Duodenal mucosa (tissue), 2 donors: ENCODE measurements at regions not wholly inside any gene's neighbourhood (a gene's known extent, or its start where the extent isn't known, plus 50 kb on each side); places are given as distances from the start of the nearest gene placed in this dataset.

Experiments
- H3K27ac ChIP-seq: one replicate; pipeline ENCODE4 v1.7.0; 2013; ENCODE audit warnings: low read depth, low read length
- H3K27me3 ChIP-seq, 2 donors: one replicate each; pipeline ENCODE4 v1.7.0; 2013; ENCODE audit warnings: low read length in 2 of 2, control low read depth in 1 of 2; ENCODE audit not compliant: insufficient read depth in 2 of 2, control insufficient read depth in 1 of 2
- H3K36me3 ChIP-seq, 2 donors: one replicate each; pipeline ENCODE4 v1.7.0; 2013; ENCODE audit warnings: low read length in 2 of 2, control low read depth in 1 of 2; ENCODE audit not compliant: insufficient read depth in 2 of 2, control insufficient read depth in 1 of 2
- H3K4me1 ChIP-seq, 2 donors: one replicate each; pipeline ENCODE4 v1.7.0; 2013; ENCODE audit warnings: low read length in 2 of 2, control low read depth in 1 of 2; ENCODE audit not compliant: insufficient read depth in 2 of 2, control insufficient read depth in 1 of 2
- H3K4me3 ChIP-seq, 2 donors: one replicate each; pipeline ENCODE4 v1.7.0; 2013; ENCODE audit warnings: low read length in 2 of 2, low read depth in 1 of 2
- H3K9ac ChIP-seq, 2 donors: one replicate each; pipeline ENCODE4 v1.7.0; 2013; ENCODE audit warnings: low read length in 2 of 2, low read depth in 1 of 2
- H3K9me3 ChIP-seq, 2 donors: one replicate each; pipeline ENCODE4 v1.7.0; 2013; ENCODE audit warnings: low read length in 2 of 2, control low read depth in 1 of 2; ENCODE audit not compliant: control insufficient read depth in 1 of 2

GRCh38 chr10:90167174-90168064, 466.0 kb downstream of the KIF20B start:
- H3K4me3 ChIP-seq, result no peak overlapping the region
- no peak overlapping the region for H3K9ac ChIP-seq
- H3K36me3 ChIP-seq, result no peaks in the 10 kb centered on the region

GRCh38 chr10:90168244-90168643, 466.9 kb downstream of the KIF20B start:
- H3K4me1 ChIP-seq, result no peaks in the 10 kb centered on the region
- H3K9ac ChIP-seq, result no peak overlapping the region
- no peaks in the 10 kb centered on the region for H3K36me3 ChIP-seq
- no peak overlapping the region for H3K27ac ChIP-seq
- no peak overlapping the region for H3K4me3 ChIP-seq
- no peaks in the 10 kb centered on the region for H3K27me3 ChIP-seq
- no peaks in the 10 kb centered on the region for H3K9me3 ChIP-seq

More at GRCh38 chr10:90167174-90168064, 466.0 kb downstream of the KIF20B start:
- H3K4me1 ChIP-seq, result no peaks in the 10 kb centered on the region
- no peaks in the 10 kb centered on the region for H3K9me3 ChIP-seq
- H3K27ac ChIP-seq, result no peak overlapping the region
- H3K27me3 ChIP-seq, result no peaks in the 10 kb centered on the region

- no peak overlapping the region for H3K9ac ChIP-seq
- no peaks in the 10 kb centered on the region for H3K27me3 ChIP-seq
- H3K4me3 ChIP-seq, result no peak overlapping the region
- no peak overlapping the region for H3K27ac ChIP-seq
- H3K36me3 ChIP-seq, result no peaks in the 10 kb centered on the region
- no peaks in the 10 kb centered on the region for H3K9me3 ChIP-seq
- no peaks in the 10 kb centered on the region for H3K4me1 ChIP-seq
Measured at GRCh38 chr10:90171014-90171722, 469.8 kb downstream of the KIF20B start.

- no peaks in the 10 kb centered on the region for H3K27me3 ChIP-seq
- no peaks in the 10 kb centered on the region for H3K9me3 ChIP-seq
- H3K36me3 ChIP-seq, result no peaks in the 10 kb centered on the region
- no peak overlapping the region for H3K27ac ChIP-seq
- no peaks in the 10 kb centered on the region for H3K4me1 ChIP-seq
- H3K9ac ChIP-seq, result no peak overlapping the region
- no peak overlapping the region for H3K4me3 ChIP-seq
Measured at GRCh38 chr10:90174531-90174930, 473.1 kb downstream of the KIF20B start.

GRCh38 chr10:90175161-90175681, 473.8 kb downstream of the KIF20B start:
- no peak overlapping the region for H3K27ac ChIP-seq

GRCh38 chr10:90179696-90180407, 478.5 kb downstream of the KIF20B start:
- no peak overlapping the region for H3K4me3 ChIP-seq
- no peaks in the 10 kb centered on the region for H3K9me3 ChIP-seq
- H3K27me3 ChIP-seq, result no peaks in the 10 kb centered on the region
- no peaks in the 10 kb centered on the region for H3K36me3 ChIP-seq
- H3K9ac ChIP-seq, result no peak overlapping the region
- H3K27ac ChIP-seq, result no peak overlapping the region
- no peaks in the 10 kb centered on the region for H3K4me1 ChIP-seq

More at GRCh38 chr10:90175161-90175681, 473.8 kb downstream of the KIF20B start:
- Histone ChIP-seq H3K27me3 (no peaks in the 10 kb centered on the region), H3K4me1 (no peaks in the 10 kb centered on the region), H3K36me3 (no peaks in the 10 kb centered on the region), H3K4me3 (no peak overlapping the region), H3K9me3 (no peaks in the 10 kb centered on the region), H3K9ac (no peak overlapping the region)

- no peak overlapping the region for H3K4me3 ChIP-seq
- H3K9me3 ChIP-seq, result no peaks in the 10 kb centered on the region
- no peak overlapping the region for H3K9ac ChIP-seq
- H3K4me1 ChIP-seq, result no peaks in the 10 kb centered on the region
- no peaks in the 10 kb centered on the region for H3K27me3 ChIP-seq
- no peak overlapping the region for H3K27ac ChIP-seq
- H3K36me3 ChIP-seq, result no peaks in the 10 kb centered on the region
Measured at GRCh38 chr10:90180886-90181691, 479.7 kb downstream of the KIF20B start.

- H3K9me3 ChIP-seq, result no peaks in the 10 kb centered on the region
- H3K4me1 ChIP-seq, result no peaks in the 10 kb centered on the region
- no peak overlapping the region for H3K4me3 ChIP-seq
- H3K27ac ChIP-seq, result no peak overlapping the region
- H3K9ac ChIP-seq, result no peak overlapping the region
- H3K27me3 ChIP-seq, result no peaks in the 10 kb centered on the region
- H3K36me3 ChIP-seq, result no peaks in the 10 kb centered on the region
Measured at GRCh38 chr10:90192825-90193224, 491.4 kb downstream of the KIF20B start.

GRCh38 chr10:90193240-90193985, 492.0 kb downstream of the KIF20B start:
- no peaks in the 10 kb centered on the region for H3K27me3 ChIP-seq
- H3K36me3 ChIP-seq, result no peaks in the 10 kb centered on the region
- H3K4me3 ChIP-seq, result no peak overlapping the region
- H3K4me1 ChIP-seq, result no peaks in the 10 kb centered on the region
- no peaks in the 10 kb centered on the region for H3K9me3 ChIP-seq
- H3K9ac ChIP-seq, result no peak overlapping the region
- no peak overlapping the region for H3K27ac ChIP-seq
